ENCODE measurements at regions not wholly inside any gene's neighbourhood (a gene's known extent, or its start where the extent isn't known, plus 50 kb on each side); places are given as distances from the start of the nearest gene placed in this dataset.

DNA sequence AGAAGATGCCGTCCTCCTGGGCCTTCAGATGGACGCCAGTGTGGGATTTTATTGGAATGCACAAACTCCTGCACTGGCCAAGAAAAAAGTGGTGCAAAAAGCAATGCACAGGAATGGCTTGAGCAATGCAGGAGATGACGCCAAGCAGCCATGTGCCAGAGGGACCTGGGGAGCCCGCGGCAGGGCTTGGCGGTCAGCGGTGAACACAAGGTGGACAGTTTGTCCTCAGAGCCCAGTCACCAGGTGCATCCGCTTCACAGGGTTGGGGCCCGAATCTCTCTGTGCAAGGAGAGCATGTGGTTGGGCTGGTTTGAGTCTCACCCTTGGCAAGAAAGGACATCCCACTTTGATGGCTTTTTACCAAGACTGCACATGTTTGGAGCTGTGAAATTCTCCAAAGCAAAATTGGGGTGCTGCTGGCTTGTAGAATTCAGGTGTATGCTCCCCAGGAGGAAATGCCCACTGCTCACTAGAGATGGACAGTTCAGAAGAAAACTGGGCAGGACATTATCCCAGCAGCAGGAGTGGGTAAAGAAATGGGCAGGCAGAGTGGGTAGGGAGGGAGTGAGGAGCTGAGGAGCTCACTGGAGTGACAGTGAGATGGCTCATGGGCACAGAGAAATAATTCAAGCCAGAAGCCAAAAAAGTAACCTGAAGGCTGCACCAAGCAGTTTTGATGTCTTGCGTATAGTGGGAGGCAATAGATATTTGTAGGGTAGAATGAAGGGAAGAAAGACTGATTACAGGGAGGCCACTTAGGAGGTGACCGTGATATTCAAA is 463.9 kb downstream of the MTRR start:
- no peak for DNase-seq

GRCh38 chr5:8333485-8333884 is 464.5 kb downstream of the MTRR start:
- no peak for DNase-seq

GRCh38 chr5:8333977-8334376 is 465.0 kb downstream of the MTRR start:
- no peak for DNase-seq

- no peak for DNase-seq
Observed at GRCh38 chr5:8340261-8340660, 471.3 kb downstream of the MTRR start.

GRCh38 chr5:8340739-8341344 is 471.9 kb downstream of the MTRR start:
- DNase-seq = no peak

GRCh38 chr5:8341406-8341805 is 472.5 kb downstream of the MTRR start:
- DNase-seq = no peak

DNA sequence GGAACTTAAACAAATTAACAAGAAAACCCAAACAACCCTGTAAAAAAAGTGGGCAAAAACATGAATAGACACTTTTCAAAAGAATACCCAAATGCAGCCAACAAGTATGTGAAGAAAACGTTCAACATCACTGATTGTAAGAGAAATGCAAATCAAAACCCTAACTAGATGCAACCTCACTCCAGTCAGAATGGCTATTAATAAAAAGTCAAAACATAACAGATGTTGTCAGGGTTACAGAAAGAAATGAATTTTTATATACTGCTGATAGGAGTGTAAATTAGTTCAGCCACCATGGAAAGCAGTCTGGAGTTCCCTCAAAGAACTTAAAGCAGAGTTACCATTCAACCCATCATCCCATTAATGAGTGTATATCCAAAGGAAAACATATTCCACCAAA is 479.0 kb downstream of the MTRR start:
- no peak for DNase-seq

DNA sequence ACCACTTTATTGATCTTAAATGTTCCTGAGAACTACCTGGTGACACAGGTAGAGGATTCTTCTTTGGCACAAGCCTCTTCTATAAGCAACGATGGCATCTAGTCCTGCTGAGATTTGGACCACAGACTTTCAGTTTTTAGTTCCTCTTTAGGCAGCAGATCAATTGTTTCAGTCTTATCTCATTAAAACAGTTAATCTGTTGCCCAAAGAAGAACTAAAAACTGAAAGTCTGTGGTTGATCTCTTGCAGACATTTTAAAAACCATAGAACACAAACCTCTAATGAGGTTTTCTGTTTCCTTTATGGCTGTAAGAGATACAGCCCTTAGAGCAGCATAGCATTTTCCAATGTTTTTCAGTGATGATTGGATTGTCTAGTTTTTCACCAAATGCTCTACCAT is 480.9 kb downstream of the MTRR start:
- no peak for DNase-seq

- no peak for DNase-seq
Observed at GRCh38 chr5:8350644-8351339, 481.8 kb downstream of the MTRR start.

GRCh38 chr5:8355981-8356380 is 487.0 kb downstream of the MTRR start:
- no peak for DNase-seq

- DNase-seq = no peak
Observed at GRCh38 chr5:8360012-8360411, 491.1 kb downstream of the MTRR start.

DNA sequence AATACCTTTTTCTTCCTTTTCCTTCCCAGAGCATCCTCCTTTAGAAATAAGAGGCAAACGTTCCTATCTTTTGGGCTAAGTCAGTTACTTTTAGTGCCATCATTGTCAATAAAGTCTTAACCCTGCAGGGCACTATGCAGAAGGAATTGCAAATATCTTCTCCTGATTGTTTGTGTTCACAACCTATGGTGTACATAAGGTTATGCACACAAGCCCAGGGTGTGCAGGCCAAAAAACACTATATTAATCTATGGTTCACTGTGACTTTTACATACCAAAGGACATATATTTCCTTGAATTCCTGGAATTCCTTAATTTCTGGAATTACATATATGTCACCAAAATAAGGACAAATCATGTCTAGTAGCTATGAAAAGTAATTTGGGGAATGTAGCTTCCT is 493.5 kb downstream of the MTRR start:
- no peak for DNase-seq

GRCh38 chr5:8363138-8363537 is 494.2 kb downstream of the MTRR start:
- DNase-seq = no peak

DNA sequence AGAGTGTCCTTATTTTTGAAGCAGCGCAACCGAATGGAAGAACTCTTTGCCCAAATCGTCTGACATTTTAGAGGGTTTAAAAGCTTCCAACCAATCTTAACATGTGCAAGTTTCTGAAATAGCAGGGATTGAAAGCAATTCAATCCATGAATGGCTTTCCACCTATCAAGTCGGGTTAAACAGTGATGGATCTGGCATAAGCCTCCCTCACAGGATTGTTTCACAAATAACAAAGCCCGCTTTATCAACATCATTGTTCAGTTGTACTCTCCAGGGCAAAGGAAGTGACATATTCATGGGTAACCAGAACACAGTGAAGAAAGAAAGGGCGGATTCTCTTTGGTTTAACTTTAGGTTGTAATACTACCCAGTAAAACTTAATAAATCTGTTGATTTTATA is 497.3 kb downstream of the MTRR start:
- no peak for DNase-seq

- no peak for DNase-seq
Observed at GRCh38 chr5:8376478-8376877, 507.5 kb downstream of the MTRR start.

DNA sequence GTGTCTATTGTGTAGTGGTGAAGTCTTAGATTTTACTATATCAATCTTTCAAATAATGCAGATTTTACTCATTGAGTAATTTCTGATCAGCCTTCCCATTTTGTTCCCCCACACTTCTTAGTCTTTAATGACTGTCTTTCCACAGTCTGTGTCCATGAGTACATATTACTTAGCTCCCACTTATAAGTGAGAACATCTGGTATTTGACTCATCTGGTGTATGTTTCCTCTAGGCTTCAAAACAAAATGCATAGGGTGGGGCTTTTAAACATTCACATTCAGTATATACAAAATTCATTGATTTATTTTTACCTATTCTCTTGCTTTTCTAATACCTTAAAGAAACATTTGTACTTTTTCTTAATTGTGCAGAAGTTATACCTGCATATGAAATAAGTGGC is 513.0 kb downstream of the MTRR start:
- no peak for DNase-seq

DNA sequence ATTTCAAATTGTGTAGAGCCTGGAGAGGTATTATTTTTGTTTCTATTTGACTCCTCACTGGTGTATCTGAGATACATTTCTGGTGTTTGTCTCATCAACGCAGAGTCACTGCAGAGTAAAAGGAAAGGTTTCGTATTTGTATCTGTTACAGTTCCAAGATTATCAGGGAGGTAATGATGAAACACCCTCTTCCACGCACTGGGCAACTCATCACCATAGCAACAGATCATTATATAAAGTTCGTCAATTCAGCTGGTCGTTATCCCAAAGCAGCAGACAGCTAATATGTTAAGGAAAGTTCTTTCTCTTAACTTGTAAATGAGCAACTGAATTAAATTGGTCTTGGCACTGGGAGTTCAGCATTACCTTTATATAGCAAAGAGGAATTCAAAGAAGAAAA is 513.5 kb downstream of the MTRR start:
- no peak for DNase-seq

GRCh38 chr5:8383616-8384015 is 514.7 kb downstream of the MTRR start:
- no peak for DNase-seq

- DNase-seq = no peak
Observed at GRCh38 chr5:8386719-8387288, 517.9 kb downstream of the MTRR start.

DNA sequence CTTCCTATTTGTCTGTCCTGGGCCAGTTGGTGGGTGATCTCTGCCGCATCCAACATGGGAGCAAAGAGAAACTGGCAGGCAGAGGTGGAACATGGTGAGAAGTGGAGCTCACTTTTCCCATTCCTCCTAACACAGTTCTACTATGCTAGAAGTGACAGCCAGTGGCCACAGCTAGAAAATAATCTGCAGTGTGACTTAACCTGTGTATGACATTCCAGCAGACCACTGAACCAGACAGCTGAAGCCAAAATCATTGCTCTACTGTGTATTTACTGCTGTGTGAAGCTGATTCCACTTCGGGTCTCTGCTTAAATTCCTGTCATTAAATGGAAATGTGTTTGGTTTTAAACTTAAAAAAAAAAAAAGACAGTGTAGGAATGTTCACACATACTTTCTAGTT is 523.0 kb downstream of the MTRR start:
- no peak for DNase-seq

GRCh38 chr5:8393240-8393639 is 524.3 kb downstream of the MTRR start:
- no peak for DNase-seq

GRCh38 chr5:8394965-8395364 is 526.0 kb downstream of the MTRR start:
- no peak for DNase-seq

DNA sequence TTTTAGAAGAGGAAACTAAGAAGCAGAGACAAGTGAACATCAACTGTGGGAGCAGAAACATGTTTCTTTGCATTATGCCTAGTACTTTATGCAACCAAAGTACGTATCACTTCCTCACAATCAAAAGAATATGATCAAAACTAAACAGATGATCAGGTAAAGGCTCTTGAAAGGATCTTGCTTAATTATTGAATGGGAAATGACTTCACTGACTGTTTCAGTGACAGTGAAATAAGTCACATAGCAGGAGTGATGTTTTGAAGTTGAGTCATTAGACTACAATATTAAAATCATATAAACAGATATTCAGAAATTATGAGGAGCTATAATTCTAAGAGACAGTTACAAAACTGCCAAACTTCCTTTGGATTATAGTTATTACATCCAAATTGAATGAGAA is 527.3 kb downstream of the MTRR start:
- DNase-seq = no peak

DNA sequence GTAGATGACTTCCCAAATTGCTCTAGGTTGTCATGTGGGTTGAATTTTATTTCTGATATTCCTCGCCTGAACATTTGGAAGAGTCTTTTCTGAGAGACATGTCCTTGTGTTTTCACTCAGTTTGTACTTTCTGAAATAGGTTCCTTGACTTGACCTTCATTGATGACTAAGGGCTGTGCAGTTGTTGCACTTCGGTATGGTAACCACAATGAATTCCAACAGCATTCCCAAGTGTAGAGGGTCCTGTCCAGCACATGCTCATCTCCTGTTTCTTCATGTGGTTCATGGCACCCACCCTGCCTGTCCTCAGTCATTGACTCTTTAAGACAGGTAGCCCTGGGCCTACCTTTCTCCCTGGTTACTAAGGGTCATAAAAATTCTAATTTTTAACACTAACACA is 527.8 kb downstream of the MTRR start:
- DNase-seq = no peak
